GM21515 (cell line): ENCODE measurements at regions not wholly inside any gene's neighbourhood (a gene's known extent, or its start where the extent isn't known, plus 50 kb on each side); places are given as distances from the start of the nearest gene placed in this dataset.
A peak's percentile ranks its signal among the peaks of the same experiment; 100 is the strongest.

Experiments
- ATAC-seq: cut with Tn5 transposase; IDR thresholded peaks from one replicate; pipeline ENCODE4 v1.9.1; 2021; ENCODE audit not compliant: unreplicated experiment

GRCh38 chr10:118471863-118472262 lies 123.6 kb downstream of the PRLHR start:
- no peak for ATAC-seq

- ATAC-seq = no peak
Observed at GRCh38 chr10:118470470-118470869, 125.0 kb downstream of the PRLHR start.

- no peak for ATAC-seq
Observed at GRCh38 chr10:118467200-118467599, 125.1 kb upstream of the FAM204A start.

DNA sequence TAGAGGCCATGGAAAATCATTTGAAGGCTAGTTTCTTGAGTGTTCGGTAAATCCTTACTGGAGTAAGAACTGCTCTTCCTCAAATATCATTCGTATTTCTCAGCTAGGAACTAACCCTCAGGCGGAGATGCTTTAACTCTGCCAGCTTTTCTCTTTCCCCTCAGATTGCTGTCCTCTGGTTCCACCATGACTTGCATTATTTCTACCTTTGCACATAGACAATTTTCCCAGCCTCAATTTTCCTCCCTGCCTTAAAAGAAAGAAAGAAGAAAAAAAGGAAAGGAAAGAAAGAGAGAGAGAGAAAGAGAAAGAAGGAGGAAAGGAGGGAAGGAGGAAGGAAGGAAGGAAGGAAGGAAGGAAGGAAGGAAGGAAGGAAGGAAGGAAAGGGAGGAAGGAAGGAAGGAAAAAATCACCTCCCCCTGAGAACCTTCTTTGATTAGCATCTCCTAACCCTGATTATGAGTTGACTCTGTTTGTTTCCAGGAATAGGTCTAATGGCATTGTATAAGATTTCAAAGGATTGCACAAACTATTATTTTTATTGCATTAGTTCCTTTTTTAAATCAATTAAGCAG lies 123.3 kb upstream of the FAM204A start:
- ATAC-seq = no peak

DNA sequence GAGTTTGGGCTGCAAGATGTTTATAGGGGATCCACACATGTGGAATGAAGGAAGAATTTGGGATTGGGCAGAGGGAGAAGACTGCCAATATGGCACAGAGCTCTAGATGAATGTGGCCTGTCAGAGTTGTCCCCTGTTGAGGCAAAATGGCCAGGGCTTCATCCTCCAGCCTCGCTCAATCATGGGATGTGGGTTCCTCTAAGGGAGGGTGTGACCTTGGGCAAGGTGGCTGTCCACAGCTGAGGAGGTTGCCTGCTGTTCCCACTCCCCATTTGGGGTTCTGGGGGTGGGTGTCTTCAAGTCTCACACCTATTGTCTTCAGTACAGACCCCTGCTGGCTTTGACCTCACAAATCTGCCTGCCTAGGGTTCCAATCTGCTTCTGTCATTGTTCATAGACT lies 121.6 kb upstream of the FAM204A start:
- ATAC-seq = no peak

- ATAC-seq = no peak
Observed at GRCh38 chr10:118462401-118462800, 120.3 kb upstream of the FAM204A start.

- peak; percentile 86 for ATAC-seq
Observed at GRCh38 chr10:118459642-118460193, 117.6 kb upstream of the FAM204A start.

DNA sequence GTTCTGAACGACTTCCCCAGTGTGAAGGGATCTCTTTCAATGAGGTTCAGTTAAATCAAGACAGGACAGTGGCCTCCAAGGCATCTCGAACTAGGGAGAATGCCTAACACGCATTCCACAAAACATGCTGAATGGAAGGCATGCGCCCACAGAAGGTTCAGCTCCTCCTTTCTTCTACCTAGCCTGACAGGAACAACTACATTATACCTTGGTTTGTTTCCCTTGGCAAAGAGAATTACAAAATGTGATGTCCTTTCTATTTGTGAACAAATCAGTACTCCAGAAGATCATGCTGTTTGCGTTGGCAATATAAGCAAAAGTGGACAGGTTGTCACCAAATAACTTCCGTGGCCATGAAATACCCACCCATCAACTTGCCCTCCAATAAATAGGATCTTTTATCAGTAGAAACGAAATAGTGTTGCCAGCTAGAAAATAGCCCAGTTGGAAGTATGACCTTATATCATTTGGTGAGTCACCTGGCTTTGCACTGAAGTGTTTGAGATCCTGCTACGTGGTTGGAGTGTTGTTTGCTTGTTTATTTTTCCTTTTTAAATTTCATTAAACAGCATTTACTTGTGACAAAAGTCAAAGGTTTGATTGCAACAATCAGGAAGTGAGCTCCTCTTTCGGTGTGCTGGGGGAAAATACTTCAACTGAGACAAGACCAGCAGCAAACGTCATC lies 117.0 kb upstream of the FAM204A start:
- no peak for ATAC-seq

- ATAC-seq = no peak
Observed at GRCh38 chr10:118457824-118458428, 115.8 kb upstream of the FAM204A start.

GRCh38 chr10:118455181-118455695 lies 113.1 kb upstream of the FAM204A start:
- no peak for ATAC-seq

DNA sequence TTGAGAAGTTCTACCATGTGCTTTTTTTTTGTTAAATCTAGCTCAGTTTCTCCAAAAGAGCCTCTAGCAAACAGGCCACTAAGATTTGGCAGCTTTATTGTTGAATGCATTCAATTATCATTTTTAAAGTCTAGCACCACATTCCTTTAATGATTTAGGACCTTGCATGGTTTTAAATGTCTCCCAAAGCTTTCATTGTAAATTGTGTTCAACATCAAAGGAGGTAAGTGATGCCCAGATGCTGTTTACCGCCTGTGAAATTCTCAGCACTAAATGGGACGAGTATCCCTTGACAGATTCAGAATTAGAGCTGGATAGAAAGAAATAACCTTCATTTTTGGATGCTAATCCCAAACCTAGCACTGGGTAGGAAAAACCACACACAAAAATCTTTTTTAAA lies 112.1 kb upstream of the FAM204A start:
- ATAC-seq = no peak

DNA sequence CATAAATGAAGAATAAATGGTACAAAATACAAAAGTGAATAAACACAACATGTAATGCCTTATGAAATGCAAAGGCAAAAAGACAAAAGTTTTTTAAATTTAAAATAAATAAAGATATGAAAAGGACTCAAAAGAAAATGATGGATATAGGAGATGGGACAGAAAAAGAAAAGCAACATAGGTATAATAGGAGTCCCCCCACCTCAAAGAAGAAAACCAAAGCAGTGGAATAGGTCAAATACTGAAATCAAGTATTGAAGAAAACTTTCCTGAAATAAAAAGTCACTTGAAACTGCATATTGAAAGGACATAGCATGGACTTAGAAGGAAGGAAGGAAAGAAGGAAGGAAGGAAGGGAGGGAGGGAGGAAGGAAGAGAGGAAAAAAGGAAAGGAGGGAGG lies 110.0 kb upstream of the FAM204A start:
- ATAC-seq = no peak

- no peak for ATAC-seq
Observed at GRCh38 chr10:118449521-118449920, 107.4 kb upstream of the FAM204A start.

DNA sequence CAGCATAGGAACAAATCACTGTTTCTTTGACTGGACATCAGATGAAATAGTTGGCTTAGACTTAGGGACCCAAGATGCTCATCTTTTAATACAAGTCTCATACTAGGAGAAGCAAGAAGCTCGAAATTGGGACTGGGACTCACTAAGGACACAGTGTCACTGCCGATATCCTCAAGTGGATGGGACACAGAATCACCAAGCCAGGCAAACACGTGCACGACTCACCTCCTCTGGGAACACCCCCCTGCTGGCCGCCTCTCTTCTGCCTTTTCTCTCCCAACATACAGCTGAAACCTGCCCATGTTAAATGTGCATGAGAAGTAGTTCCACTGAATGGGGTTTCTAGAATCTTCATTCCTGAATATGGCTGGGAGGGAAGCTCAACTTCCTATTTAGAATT lies 106.6 kb upstream of the FAM204A start:
- no peak for ATAC-seq

- ATAC-seq = no peak
Observed at GRCh38 chr10:118447478-118448270, 105.5 kb upstream of the FAM204A start.

DNA sequence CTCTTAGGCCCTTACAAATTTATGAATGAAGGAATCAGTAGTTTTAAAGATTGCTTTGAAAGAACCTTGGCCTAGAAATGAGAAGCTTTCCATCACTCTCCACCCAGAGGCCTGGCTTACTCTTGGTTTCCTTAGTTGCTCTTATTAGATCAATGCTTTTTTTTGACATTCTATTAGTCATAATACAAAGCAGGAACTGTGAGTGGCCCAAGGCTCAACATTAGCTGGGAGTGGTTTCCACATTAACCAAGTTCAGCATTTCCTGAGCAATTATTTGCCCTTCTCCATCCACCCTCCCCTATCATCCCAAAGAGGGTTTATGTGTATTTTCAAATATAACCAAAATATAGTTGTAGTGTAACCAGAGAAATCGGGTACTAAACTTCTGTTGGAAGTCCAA lies 103.4 kb upstream of the FAM204A start:
- ATAC-seq = no peak

GRCh38 chr10:118444069-118444468 lies 101.9 kb upstream of the FAM204A start:
- no peak for ATAC-seq

DNA sequence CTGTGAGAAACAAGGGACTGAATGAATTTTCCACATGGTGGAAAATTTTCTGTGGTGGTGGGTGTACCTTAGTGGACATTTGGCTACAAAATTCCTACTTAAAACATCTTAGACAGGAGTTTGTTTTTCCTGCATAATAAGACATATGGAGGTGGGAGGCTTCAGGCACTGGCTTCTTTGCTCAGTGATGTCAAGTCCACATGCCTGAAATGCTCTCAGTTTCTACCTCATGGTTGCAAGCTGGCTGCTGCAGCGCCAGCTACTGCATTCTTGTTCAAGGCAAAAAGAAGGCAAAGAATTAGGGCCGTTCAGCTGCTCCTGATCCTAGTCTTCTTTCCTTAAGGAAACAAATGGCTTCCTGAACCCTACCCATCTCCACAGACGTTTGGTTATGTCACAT lies 99.9 kb upstream of the FAM204A start:
- ATAC-seq = no peak

DNA sequence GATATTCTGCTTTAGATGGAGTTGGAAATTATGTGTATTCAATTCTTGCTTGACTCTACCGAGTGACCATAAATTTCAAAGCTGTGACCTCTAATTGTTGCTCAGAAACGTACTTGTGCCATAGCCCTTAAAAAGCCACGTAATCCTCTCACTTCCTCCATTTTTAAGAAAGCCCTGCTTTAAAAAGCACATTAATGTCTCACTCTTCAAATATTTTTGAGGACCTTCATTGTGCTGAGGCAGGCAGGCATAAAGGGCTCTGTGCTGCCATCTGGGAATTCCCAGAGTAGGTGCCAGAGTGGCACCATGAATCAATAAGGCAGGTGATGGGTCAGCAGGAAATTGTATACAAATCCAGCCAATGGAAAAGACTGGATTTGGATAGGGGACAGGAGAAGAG lies 97.7 kb upstream of the FAM204A start:
- ATAC-seq = no peak

DNA sequence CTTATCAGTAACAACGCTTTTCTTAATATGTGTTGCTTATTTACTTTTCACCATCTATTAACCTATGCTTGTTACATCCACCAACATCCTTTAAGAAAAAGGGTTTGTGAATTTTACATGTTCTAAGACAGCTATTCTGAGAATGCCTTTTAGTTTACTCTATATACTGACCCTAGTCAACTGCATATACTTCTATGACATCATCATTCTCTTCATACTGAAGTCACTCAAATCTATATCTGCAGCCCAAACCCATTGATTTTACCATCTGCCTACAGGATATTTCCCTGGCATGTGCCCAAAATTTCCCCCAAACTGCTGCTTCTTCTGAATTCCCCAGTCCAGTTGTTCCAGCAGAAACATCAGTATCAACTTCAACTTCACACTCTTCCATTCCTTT lies 94.6 kb upstream of the FAM204A start:
- ATAC-seq = no peak

GRCh38 chr10:118430190-118430589 lies 88.1 kb upstream of the FAM204A start:
- no peak for ATAC-seq
